Endothelial cell of umbilical vein (primary cell): ENCODE measurements at regions not wholly inside any gene's neighbourhood (a gene's known extent, or its start where the extent isn't known, plus 50 kb on each side); places are given as distances from the start of the nearest gene placed in this dataset.

ENCODE experiments used
- BruUV-seq: library from RNA; stranded (reverse); fragments of 400-500 nt; replicated peaks from 2 replicates; lab custom pipeline; 2021; lab: Mats Ljungman, UMichigan
- CTCF ChIA-PET: fragments of 300-600, 350-600 bp; sonication (Branson Sonifier 250); formaldehyde crosslinking; loops from one replicate; lab custom pipeline; 2021; ENCODE audit warnings: antibody characterized with exemption, inconsistent platforms; lab: Charles Lee
- POLR2A ChIA-PET: fragments of 300-600, 350-600 bp; sonication (Branson Sonifier 250); formaldehyde crosslinking; loops from one replicate; lab custom pipeline; 2021; ENCODE audit warnings: antibody characterized with exemption, inconsistent platforms; lab: Charles Lee
- DNase-seq: peaks from one replicate; pipeline ENCODE4 v3.0.0-alpha.2; 2011; ENCODE audit warnings: low read depth, low spot score
- FAIRE-seq: peaks from 2 replicates; lab custom pipeline; 2011; peaks lifted over from hg19 to GRCh38; lab: Jason Lieb, UNC
- H2AFZ ChIP-seq: 2 replicates; pipeline ENCODE4 v1.6.0; 2012; ENCODE audit warnings: low read depth, low read length, control low read depth, inconsistent platforms
- H3K27ac ChIP-seq: 2 replicates; pipeline ENCODE4 v1.5.1; 2011; ENCODE audit warnings: low read depth, mild to moderate bottlenecking, control low read depth, low read length, moderate library complexity; ENCODE audit not compliant: insufficient read depth
- H3K27me3 ChIP-seq, 2 experiments: 2 replicates each; pipeline versions ENCODE4 v1.6.0 to v1.6.1; 2011; ENCODE audit warnings: low read length in 2 of 2, mixed read lengths in 1 of 2; ENCODE audit not compliant: control insufficient read depth in 2 of 2, insufficient read depth in 2 of 2
- H3K36me3 ChIP-seq, 2 experiments: 2 replicates in 1 of 2; 3 replicates in 1 of 2; pipeline ENCODE4 v1.5.1; 2011; ENCODE audit warnings: low read length in 2 of 2, mild to moderate bottlenecking in 1 of 2, moderate library complexity in 1 of 2; ENCODE audit not compliant: control insufficient read depth in 2 of 2, insufficient read depth in 2 of 2; ENCODE audit errors: extremely low read depth in 1 of 2
- H3K4me1 ChIP-seq: 3 replicates; pipeline ENCODE4 v1.5.1; 2011; ENCODE audit warnings: mild to moderate bottlenecking, low read length; ENCODE audit not compliant: control insufficient read depth, insufficient read depth; ENCODE audit errors: extremely low read depth
- H3K4me2 ChIP-seq: 2 replicates; pipeline ENCODE4 v1.6.1; 2011; ENCODE audit warnings: low read length, control low read depth, mixed read lengths; ENCODE audit not compliant: insufficient read depth
- H3K4me3 ChIP-seq, 3 experiments: fragments of 200-600 bp in 1 of 3; sonication (generic), shearing (Covaris generic) in 1 of 3; replicated peaks in 1 of 3; 2 replicates each; pipeline ENCODE4 v1.5.1; 2011 to 2016; ENCODE audit warnings: control low read depth in 3 of 3, low read length in 3 of 3, mild to moderate bottlenecking in 2 of 3, inconsistent platforms in 1 of 3, low read depth in 1 of 3, moderate library complexity in 1 of 3; ENCODE audit not compliant: insufficient read depth in 1 of 3
- H3K79me2 ChIP-seq: 2 replicates; pipeline ENCODE4 v1.6.0; 2012; ENCODE audit warnings: low read length, inconsistent platforms; ENCODE audit not compliant: control insufficient read depth, insufficient read depth
- H3K9ac ChIP-seq: replicated peaks from 2 replicates; pipeline ENCODE3; 2011; ENCODE audit warnings: low read length, control low read depth; ENCODE audit not compliant: insufficient read depth; ENCODE audit errors: extremely low read depth
- H3K9me1 ChIP-seq: replicated peaks from 3 replicates; pipeline ENCODE4 v1.6.0; 2011; ENCODE audit warnings: mild to moderate bottlenecking, low read length; ENCODE audit not compliant: control insufficient read depth, insufficient read depth; ENCODE audit errors: extremely low read depth
- H3K9me3 ChIP-seq: replicated peaks from 2 replicates; pipeline ENCODE4 v1.5.1; 2012; ENCODE audit warnings: low read length, inconsistent platforms; ENCODE audit not compliant: control insufficient read depth, insufficient read depth
- H4K20me1 ChIP-seq: replicated peaks from 2 replicates; pipeline ENCODE3; 2011; ENCODE audit warnings: mild to moderate bottlenecking, low read length; ENCODE audit not compliant: control insufficient read depth, insufficient read depth; ENCODE audit errors: extremely low read depth
- CTCF ChIP-seq, 2 donors: IDR thresholded peaks; 1 replicate in 1 of 2; 2 replicates in 1 of 2; pipeline ENCODE4 v1.5.1; 2011; ENCODE audit warnings: low read length in 2 of 2, mild to moderate bottlenecking in 2 of 2, moderate library complexity in 2 of 2, control low read depth in 1 of 2, inconsistent platforms in 1 of 2, low read depth in 1 of 2; ENCODE audit not compliant: insufficient read depth in 1 of 2; ENCODE audit errors: extremely low read depth in 1 of 2
- EZH2 ChIP-seq: IDR thresholded peaks from 2 replicates; pipeline ENCODE4 v1.6.1; 2012; ENCODE audit warnings: borderline replicate concordance, low read depth, mild to moderate bottlenecking, moderate library complexity, low read length, inconsistent platforms; ENCODE audit not compliant: severe bottlenecking
- FOS ChIP-seq: IDR thresholded peaks from 2 replicates; pipeline ENCODE4 v1.6.1; 2011; ENCODE audit warnings: mild to moderate bottlenecking, low read length, moderate library complexity, borderline replicate concordance; ENCODE audit not compliant: insufficient read depth
- GATA2 ChIP-seq: IDR thresholded peaks from 2 replicates; pipeline ENCODE4 v1.7.0; 2011; ENCODE audit warnings: low read depth, mild to moderate bottlenecking, moderate library complexity, mixed read lengths, low read length; ENCODE audit not compliant: insufficient read length, insufficient read depth
- MAX ChIP-seq: IDR thresholded peaks from 2 replicates; pipeline ENCODE4 v1.6.1; 2011; ENCODE audit not compliant: insufficient read depth, insufficient read length
- MYC ChIP-seq: IDR thresholded peaks from one replicate; pipeline ENCODE4 v1.6.1; 2011; ENCODE audit warnings: mild to moderate bottlenecking, low read depth, low read length
- POLR2A ChIP-seq: IDR thresholded peaks from 2 replicates; pipeline ENCODE4 v1.6.1; 2012; ENCODE audit warnings: low read depth, mild to moderate bottlenecking, control low read depth, low read length
- POLR2AphosphoS5 ChIP-seq: IDR thresholded peaks from 2 replicates; pipeline ENCODE4 v1.6.1; 2012; ENCODE audit warnings: low read depth, mild to moderate bottlenecking, control low read depth, low read length, moderate library complexity; ENCODE audit not compliant: insufficient read depth
- dilution Hi-C: fragments of 300-500 bp; cut with MboI; formaldehyde crosslinking; loops from one replicate; pipeline ENCODE4 v1.15.0; 2019; ENCODE audit warnings: low sequenced_read_pairs; ENCODE audit not compliant: extremely low pct_ligation_motif_present
- intact Hi-C: fragments of 100-400 bp; cut with micrococcal nuclease; formaldehyde crosslinking; loops from one replicate; pipeline ENCODE4 v1.10.0; 2022

GRCh38 chr3:132870541-132870940 lies 148.3 kb upstream of the NPHP3 start:
- no peaks in the 10 kb centered on the region for H3K36me3 ChIP-seq
- H3K4me1 ChIP-seq: no peaks in the 10 kb centered on the region
- dilution Hi-C loops: no loop called here
- TF ChIP-seq GATA2 (no peak), FOS (no peak), EZH2 (no peak), POLR2AphosphoS5 (no peak), CTCF (IDR thresholded peaks at IDR 0.05; ENCODE audit: extremely low read depth in 1 of 2, insufficient read depth in 1 of 2, low read depth in 1 of 2, low read length in 2 of 2) (no peak), MYC (no peak), POLR2A (no peak), MAX (no peak)
- H3K9me3 ChIP-seq: no peaks in the 10 kb centered on the region
- H4K20me1 ChIP-seq: no peaks in the 10 kb centered on the region
- no TSS peak for BruUV-seq
- intact Hi-C loops: no loop called here
- ChIA-PET POLR2A (no interaction called here), CTCF (no interaction called here)
- peaks cover 0 to 2% of the 10 kb centered on the region in 2 experiments for H3K27me3 ChIP-seq
- no peak overlapping the region for H2AFZ ChIP-seq
- H3K4me2 ChIP-seq: no peak overlapping the region
- DNase-seq: no peak
- H3K79me2 ChIP-seq: no peaks in the 10 kb centered on the region
- no peak overlapping the region for H3K27ac ChIP-seq
- no peak overlapping the region for H3K9ac ChIP-seq
- H3K9me1 ChIP-seq: no peaks in the 10 kb centered on the region
- H3K4me3 ChIP-seq: no peak overlapping the region
- FAIRE-seq: no peak
